H1 (cell line): ENCODE measurements at regions not wholly inside any gene's neighbourhood (a gene's known extent, or its start where the extent isn't known, plus 50 kb on each side); places are given as distances from the start of the nearest gene placed in this dataset.

Source experiments
- CTCF ChIA-PET: fragments of 300-600 bp; sonication (Branson Sonifier 250); formaldehyde crosslinking; loops from one replicate; lab custom pipeline; 2021; ENCODE audit not compliant: partially characterized antibody; lab: Charles Lee
- POLR2A ChIA-PET: fragments of 300-600 bp; sonication (Branson Sonifier 250); formaldehyde crosslinking; loops from one replicate; lab custom pipeline; 2021; ENCODE audit warnings: inconsistent platforms; ENCODE audit not compliant: partially characterized antibody; lab: Charles Lee
- DNase-seq, 2 experiments: peaks; one replicate each; pipeline versions ENCODE4 v3.0.0 to v3.0.0-alpha.2; 2010 to 2022; ENCODE audit warnings: low spot score in 2 of 2, low read depth in 1 of 2, mixed read lengths in 1 of 2
- FAIRE-seq: peaks from 2 replicates; lab custom pipeline; 2011; peaks lifted over from hg19 to GRCh38; lab: Jason Lieb, UNC
- H2AFZ ChIP-seq: 2 replicates; pipeline ENCODE4 v1.8.1; 2012; ENCODE audit warnings: low read length, inconsistent platforms
- H2AK5ac ChIP-seq: 2 replicates; pipeline ENCODE4 v1.6.1; 2013; ENCODE audit warnings: low read depth, low read length
- H2BK120ac ChIP-seq: replicated peaks from 2 replicates; pipeline ENCODE3; 2013; ENCODE audit warnings: low read depth, low read length, inconsistent platforms
- H2BK12ac ChIP-seq: 2 replicates; pipeline ENCODE4 v1.6.1; 2013; ENCODE audit warnings: low read depth, low read length
- H2BK15ac ChIP-seq: 2 replicates; pipeline ENCODE4 v1.6.1; 2013; ENCODE audit warnings: low read length
- H2BK20ac ChIP-seq: 2 replicates; pipeline ENCODE4 v1.6.1; 2013; ENCODE audit warnings: low read length
- H2BK5ac ChIP-seq: 2 replicates; pipeline ENCODE4 v1.6.1; 2013; ENCODE audit warnings: low read depth, low read length
- H3K14ac ChIP-seq: 2 replicates; pipeline ENCODE4 v1.6.1; 2013; ENCODE audit warnings: inconsistent platforms; ENCODE audit not compliant: insufficient read length
- H3K18ac ChIP-seq: 2 replicates; pipeline ENCODE4 v1.6.1; 2013; ENCODE audit warnings: low read length; ENCODE audit errors: extremely low read depth
- H3K23ac ChIP-seq: 2 replicates; pipeline ENCODE4 v1.6.1; 2013; ENCODE audit warnings: inconsistent platforms; ENCODE audit not compliant: insufficient read length
- H3K23me2 ChIP-seq: 2 replicates; pipeline ENCODE4 v1.6.1; 2013; ENCODE audit warnings: low read depth, low read length
- H3K27ac ChIP-seq: 2 replicates; pipeline ENCODE4 v1.6.1; 2011; ENCODE audit warnings: low read depth, low read length, inconsistent platforms
- H3K27me3 ChIP-seq, 4 experiments: replicated peaks in 1 of 4; 1 replicate in 1 of 4; 2 replicates in 3 of 4; pipeline versions ENCODE4 v1.6.1 to v1.8.1; 2011 to 2013; ENCODE audit warnings: low read length in 3 of 4, mild to moderate bottlenecking in 3 of 4, inconsistent platforms in 2 of 4, mixed read lengths in 2 of 4, moderate library complexity in 1 of 4; ENCODE audit not compliant: control insufficient read depth in 3 of 4, insufficient read depth in 3 of 4; ENCODE audit errors: extremely low read depth in 1 of 4
- H3K36me3 ChIP-seq, 4 experiments: 2 replicates each; pipeline versions ENCODE4 v1.6.1 to v1.8.1; 2011 to 2013; ENCODE audit warnings: mild to moderate bottlenecking in 4 of 4, low read length in 3 of 4, moderate library complexity in 2 of 4, control low read depth in 1 of 4, inconsistent platforms in 1 of 4; ENCODE audit not compliant: insufficient read depth in 4 of 4, control insufficient read depth in 2 of 4
- H3K4ac ChIP-seq: replicated peaks from 2 replicates; pipeline ENCODE3; 2013; ENCODE audit warnings: low read length, low read depth, mixed read lengths, inconsistent platforms; ENCODE audit not compliant: insufficient read length
- H3K4me1 ChIP-seq, 4 experiments: replicated peaks in 1 of 4; 1 replicate in 1 of 4; 2 replicates in 3 of 4; pipeline versions ENCODE4 v1.6.1 to v1.8.1; 2011 to 2013; ENCODE audit warnings: low read length in 3 of 4, inconsistent platforms in 2 of 4, mixed read lengths in 1 of 4; ENCODE audit not compliant: insufficient read depth in 4 of 4, control insufficient read depth in 3 of 4
- H3K4me2 ChIP-seq, 2 experiments: 2 replicates each; pipeline versions ENCODE4 v1.6.1 to v1.8.1; 2011 to 2013; ENCODE audit warnings: low read depth in 2 of 2, low read length in 2 of 2, control low read depth in 1 of 2, inconsistent platforms in 1 of 2, mild to moderate bottlenecking in 1 of 2; ENCODE audit not compliant: insufficient read depth in 1 of 2
- H3K4me3 ChIP-seq, 4 experiments: fragments of 200-600, 300-600 bp in 1 of 4; sonication (generic), shearing (Covaris generic), sonication (Bioruptor Twin) in 1 of 4; 2 replicates each; pipeline versions ENCODE4 v1.5.1 to v1.8.1; 2011 to 2016; ENCODE audit warnings: low read length in 4 of 4, low read depth in 3 of 4, control low read depth in 2 of 4, inconsistent platforms in 2 of 4, mild to moderate bottlenecking in 2 of 4, mixed read lengths in 1 of 4, moderate library complexity in 1 of 4; ENCODE audit not compliant: insufficient read depth in 2 of 4; ENCODE audit errors: extremely low read depth in 1 of 4
- H3K56ac ChIP-seq: replicated peaks from 2 replicates; pipeline ENCODE3; 2013; ENCODE audit warnings: low read depth, mild to moderate bottlenecking, mixed read lengths, low read length, inconsistent platforms; ENCODE audit not compliant: insufficient read length
- H3K79me1 ChIP-seq: 2 replicates; pipeline ENCODE4 v1.6.1; 2013; ENCODE audit warnings: low read depth, low read length, control low read depth
- H3K79me2 ChIP-seq, 2 experiments: 2 replicates each; pipeline versions ENCODE4 v1.6.1 to v1.8.1; 2012 to 2013; ENCODE audit warnings: low read length in 2 of 2, mild to moderate bottlenecking in 2 of 2, inconsistent platforms in 1 of 2; ENCODE audit not compliant: insufficient read depth in 2 of 2, control insufficient read depth in 1 of 2
- H3K9ac ChIP-seq, 4 experiments: replicated peaks in 1 of 4; 1 replicate in 1 of 4; 2 replicates in 3 of 4; pipeline versions ENCODE4 v1.6.1 to v1.8.1; 2011 to 2013; ENCODE audit warnings: low read depth in 3 of 4, low read length in 3 of 4, control low read depth in 2 of 4, mild to moderate bottlenecking in 2 of 4, moderate library complexity in 2 of 4, inconsistent platforms in 1 of 4; ENCODE audit errors: extremely low read depth in 1 of 4
- H3K9me3 ChIP-seq, 2 experiments: 2 replicates each; pipeline versions ENCODE4 v1.6.1 to v1.8.1; 2012 to 2013; ENCODE audit warnings: mild to moderate bottlenecking in 2 of 2, moderate library complexity in 2 of 2, control low read depth in 1 of 2, inconsistent platforms in 1 of 2, low read depth in 1 of 2, low read length in 1 of 2, mixed read lengths in 1 of 2; ENCODE audit not compliant: insufficient read depth in 2 of 2
- H4K20me1 ChIP-seq, 2 experiments: replicated peaks in 1 of 2; 2 replicates each; pipeline versions ENCODE3 to v1.8.1; 2011 to 2013; ENCODE audit warnings: inconsistent platforms in 2 of 2, low read length in 2 of 2, mild to moderate bottlenecking in 1 of 2; ENCODE audit not compliant: insufficient read depth in 2 of 2, control insufficient read depth in 1 of 2
- H4K5ac ChIP-seq: 2 replicates; pipeline ENCODE4 v1.6.1; 2013; ENCODE audit warnings: low read length, low read depth, mixed read lengths, inconsistent platforms; ENCODE audit not compliant: insufficient read length
- H4K8ac ChIP-seq: 2 replicates; pipeline ENCODE4 v1.8.0; 2013; ENCODE audit warnings: mild to moderate bottlenecking, moderate library complexity, low read length, inconsistent platforms; ENCODE audit not compliant: insufficient read depth; ENCODE audit errors: extremely low read depth
- H4K91ac ChIP-seq: replicated peaks from 2 replicates; pipeline ENCODE3; 2013; ENCODE audit warnings: low read length, mixed read lengths, inconsistent platforms; ENCODE audit not compliant: insufficient read length
- BRCA1 ChIP-seq: IDR thresholded peaks from 2 replicates; pipeline ENCODE4 v1.6.1; 2012; ENCODE audit warnings: low read depth, low read length, improper control_type of control experiment
- KDM5A ChIP-seq: fragments of 200-600 bp; IDR thresholded peaks from 2 replicates; pipeline ENCODE4 v1.7.1; 2012; ENCODE audit warnings: mild to moderate bottlenecking, low read length, inconsistent platforms, mixed read lengths
- POLR2AphosphoS5 ChIP-seq: IDR thresholded peaks from 2 replicates; pipeline ENCODE4 v1.6.1; 2011; ENCODE audit warnings: low read depth, low read length
- POU5F1 ChIP-seq: IDR thresholded peaks from 2 replicates; pipeline ENCODE4 v1.6.1; 2011; ENCODE audit warnings: low read depth, mild to moderate bottlenecking, low read length, moderate library complexity
- RFX5 ChIP-seq: IDR thresholded peaks from 2 replicates; pipeline ENCODE4 v1.6.1; 2011; ENCODE audit warnings: low read depth, low read length, improper control_type of control experiment, borderline replicate concordance
- SAP30 ChIP-seq: fragments of 300-600 bp; sonication (generic); IDR thresholded peaks from 2 replicates; pipeline ENCODE4 v1.7.1; 2012; ENCODE audit warnings: low read length, moderate library complexity, mild to moderate bottlenecking, inconsistent platforms; ENCODE audit not compliant: insufficient read depth, insufficient replicate concordance
- SP2 ChIP-seq: IDR thresholded peaks from 2 replicates; pipeline ENCODE4 v1.6.1; 2012; ENCODE audit warnings: mild to moderate bottlenecking, low read length, inconsistent platforms
- SUZ12 ChIP-seq: fragments of 200-600 bp; sonication (generic); IDR thresholded peaks from 2 replicates; pipeline ENCODE4 v1.6.1; 2012; ENCODE audit warnings: mild to moderate bottlenecking, inconsistent platforms, low read length, moderate library complexity, mixed read lengths
- TCF12 ChIP-seq: IDR thresholded peaks from 2 replicates; pipeline ENCODE4 v1.6.1; 2011; ENCODE audit warnings: low read depth, mild to moderate bottlenecking, low read length
- WGBS, 2 experiments: shearing (Covaris generic) in 1 of 2; methylation state at CpG; one replicate each; pipeline versions ENCODE4 v1.1.6 to v1.1.7; 2013 to 2015; ENCODE audit warnings: low lambda C conversion rate in 2 of 2, mixed read lengths in 2 of 2, inconsistent platforms in 1 of 2, low coverage in 1 of 2, missing lambda C conversion rate in 1 of 2; ENCODE audit not compliant: insufficient replicate concordance in 2 of 2, insufficient coverage in 1 of 2, insufficient read length in 1 of 2; ENCODE audit errors: extremely low coverage in 1 of 2, missing lambda C conversion rate in 1 of 2; 5-methylcytosine and 5-hydroxymethylcytosine counted together
- TF ChIP-seq, protein P1 (sequence below): IDR thresholded peaks from 2 replicates; pipeline ENCODE4 v1.6.1; 2012; ENCODE audit warnings: low read length, inconsistent platforms

- Histone ChIP-seq H3K36me3 (no peaks in the 10 kb centered on the region), H3K27ac (no peak overlapping the region), H3K9me3 (no peaks in the 10 kb centered on the region), H4K8ac (no peak overlapping the region), H3K4me2 (no peak overlapping the region), H3K14ac (no peak overlapping the region), H2AK5ac (no peak overlapping the region), H4K5ac (no peak overlapping the region), H3K4ac (no peak overlapping the region), H3K79me2 (no peaks in the 10 kb centered on the region), H2BK12ac (no peak overlapping the region), H3K23ac (no peak overlapping the region), H2BK5ac (no peak overlapping the region), H3K56ac (no peak overlapping the region), H2BK15ac (no peak overlapping the region), H4K20me1 (no peaks in the 10 kb centered on the region), H3K27me3 (no peaks in the 10 kb centered on the region), H2BK20ac (no peak overlapping the region), H2AFZ (no peak overlapping the region), H3K18ac (no peak overlapping the region), H2BK120ac (no peak overlapping the region), H4K91ac (no peak overlapping the region), H3K23me2 (no peaks in the 10 kb centered on the region), H3K4me3 (no peak overlapping the region), H3K9ac (no peak overlapping the region), H3K79me1 (no peaks in the 10 kb centered on the region), H3K4me1 (peaks cover 3 to 5% (median 4%) of the 10 kb centered on the region in 4 experiments; a peak in 6 of 7 replicates)
- FAIRE-seq (no peak), DNase-seq (no peak)
- 100% methylated on average over 1 of the region's 1 CpG; no CpG with 5 or more reads in 1 of the 2 experiments for WGBS, 2 experiments
- ChIA-PET CTCF (interaction anchor here (1.1 kb wide), 1 partner anchor 151 kb away, joined by 4 read pairs; no protein-coding TSS in a partner anchor), POLR2A (no interaction called here)
- TF ChIP-seq RFX5: no peak
- TF ChIP-seq SAP30: no peak
- TF ChIP-seq KDM5A: no peak
- no peak for TF ChIP-seq BRCA1
- no peak for TF ChIP-seq POU5F1
- TF ChIP-seq TCF12: no peak
- TF ChIP-seq, protein P1, sequence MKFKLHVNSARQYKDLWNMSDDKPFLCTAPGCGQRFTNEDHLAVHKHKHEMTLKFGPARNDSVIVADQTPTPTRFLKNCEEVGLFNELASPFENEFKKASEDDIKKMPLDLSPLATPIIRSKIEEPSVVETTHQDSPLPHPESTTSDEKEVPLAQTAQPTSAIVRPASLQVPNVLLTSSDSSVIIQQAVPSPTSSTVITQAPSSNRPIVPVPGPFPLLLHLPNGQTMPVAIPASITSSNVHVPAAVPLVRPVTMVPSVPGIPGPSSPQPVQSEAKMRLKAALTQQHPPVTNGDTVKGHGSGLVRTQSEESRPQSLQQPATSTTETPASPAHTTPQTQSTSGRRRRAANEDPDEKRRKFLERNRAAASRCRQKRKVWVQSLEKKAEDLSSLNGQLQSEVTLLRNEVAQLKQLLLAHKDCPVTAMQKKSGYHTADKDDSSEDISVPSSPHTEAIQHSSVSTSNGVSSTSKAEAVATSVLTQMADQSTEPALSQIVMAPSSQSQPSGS: no peak
- no peak for TF ChIP-seq POLR2AphosphoS5
- TF ChIP-seq SUZ12: no peak
- no peak for TF ChIP-seq SP2
Measured at GRCh38 chrX:39965051-39965573, 132.6 kb downstream of the BCOR start.
